AG20443 (cell line): ENCODE measurements at regions not wholly inside any gene's neighbourhood (a gene's known extent, or its start where the extent isn't known, plus 50 kb on each side); places are given as distances from the start of the nearest gene placed in this dataset.

Source experiments
- DNase-seq: peaks from one replicate; pipeline ENCODE4 v3.0.0; 2012; ENCODE audit warnings: low spot score, mixed read lengths

DNA sequence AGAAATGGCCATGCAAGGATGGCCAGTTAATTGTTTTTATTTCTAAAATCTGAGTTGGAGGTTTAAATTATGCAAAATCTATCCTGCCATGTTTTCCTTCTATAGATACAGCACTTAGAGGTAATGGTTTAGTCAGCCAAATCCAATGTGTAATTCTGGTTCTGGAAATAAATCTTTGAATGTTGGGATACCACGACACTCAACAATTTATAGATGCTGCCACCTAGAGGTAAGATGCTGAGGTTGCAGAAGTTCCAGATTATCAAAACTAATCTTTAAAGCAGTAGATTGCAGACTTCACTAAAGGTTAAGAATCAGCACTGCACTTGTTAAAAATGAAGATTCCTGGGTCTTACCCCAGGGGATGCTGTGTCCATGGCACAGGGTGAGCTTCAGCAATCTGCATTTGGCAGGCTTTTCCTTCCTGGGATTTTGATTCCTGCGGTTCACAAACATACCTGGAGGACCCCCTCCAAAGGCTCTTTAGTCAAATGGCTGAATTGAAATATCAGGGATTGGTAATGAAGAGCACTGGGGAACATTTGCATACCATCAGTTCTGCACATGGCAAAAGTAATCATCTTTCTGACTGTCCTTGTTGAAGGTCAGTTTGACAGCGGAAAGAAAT is 53.4 kb upstream of the ANO4 start:
- DNase-seq = peak; percentile 50

DNA sequence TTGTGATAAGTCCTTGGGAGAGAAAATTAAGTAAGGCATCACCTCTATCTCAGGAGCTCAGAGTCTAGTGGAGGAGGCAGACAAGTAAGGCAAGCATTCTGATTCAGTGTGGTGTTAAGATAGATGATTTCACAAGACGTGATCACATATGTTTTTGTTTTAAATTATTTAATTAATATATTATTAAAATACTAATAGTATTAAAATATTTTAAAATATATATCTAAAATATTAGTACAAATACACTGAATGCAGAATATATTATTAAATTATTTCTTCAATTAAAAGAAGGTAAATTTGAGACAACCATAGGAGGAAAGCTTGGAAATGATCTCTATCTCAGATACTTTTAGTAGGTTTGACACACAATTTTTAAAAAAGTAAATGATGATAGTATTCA is 51.5 kb upstream of the ANO4 start:
- DNase-seq = no peak
